GM12891 (cell line): ENCODE measurements at regions not wholly inside any gene's neighbourhood (a gene's known extent, or its start where the extent isn't known, plus 50 kb on each side); places are given as distances from the start of the nearest gene placed in this dataset.

ENCODE experiments used
- POLR2A ChIP-seq: IDR thresholded peaks from 2 replicates; pipeline ENCODE4 v1.6.1; 2011; ENCODE audit warnings: low read depth, low read length, control low read depth
- POLR2AphosphoS5 ChIP-seq: IDR thresholded peaks from 2 replicates; pipeline ENCODE4 v1.6.1; 2011; ENCODE audit warnings: low read depth, low read length, control low read depth
- TAF1 ChIP-seq: IDR thresholded peaks from 2 replicates; pipeline ENCODE4 v1.6.1; 2011; ENCODE audit warnings: low read depth, low read length, control low read depth

DNA sequence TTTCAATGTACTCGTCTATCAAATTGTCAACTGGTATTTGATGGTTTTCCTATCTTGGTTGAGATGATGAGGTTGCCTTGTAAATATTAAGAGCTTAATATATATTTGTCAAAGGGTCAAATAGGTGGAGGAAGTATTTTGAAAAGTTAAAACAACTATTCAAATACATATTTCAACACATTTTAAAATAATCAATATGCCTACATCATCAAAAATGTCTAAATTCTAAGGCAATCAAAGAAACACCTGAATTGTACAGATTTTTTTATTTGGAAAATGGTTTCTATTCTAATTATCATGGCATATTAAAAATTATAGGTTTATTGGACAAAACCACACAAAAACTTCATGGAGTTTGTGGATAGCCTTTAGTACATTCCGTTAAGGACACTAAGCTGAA lies 461.4 kb upstream of the ONECUT1 start:
- TF ChIP-seq POLR2A (no peak), POLR2AphosphoS5 (no peak), TAF1 (no peak)
